CD4-positive, CD25-positive, alpha-beta regulatory T cell (primary cell): ENCODE measurements at regions not wholly inside any gene's neighbourhood (a gene's known extent, or its start where the extent isn't known, plus 50 kb on each side); places are given as distances from the start of the nearest gene placed in this dataset.

Source experiments
- ATAC-seq, 2 donors: fragments of 150-1000 bp; cut with Tn5 transposase; one replicate each; pipeline ENCODE4 v1.10.0; 2021; ENCODE audit warnings: low read depth in 2 of 2, moderate number of reproducible peaks in 2 of 2, moderate library complexity in 1 of 2
- DNase-seq, 3 donors: peaks; one replicate each; pipeline versions ENCODE4 v3.0.0 to v3.0.0-alpha.2; 2012 to 2022; ENCODE audit warnings: mixed read lengths in 1 of 3
- H3K27ac ChIP-seq: one replicate; pipeline ENCODE4 v1.7.0; 2013; ENCODE audit warnings: mild to moderate bottlenecking, low read length; ENCODE audit not compliant: insufficient read depth, poor library complexity, severe bottlenecking
- H3K27me3 ChIP-seq: one replicate; pipeline ENCODE4 v1.7.0; 2013; ENCODE audit warnings: low read length; ENCODE audit not compliant: control insufficient read depth, insufficient read depth
- H3K36me3 ChIP-seq: one replicate; pipeline ENCODE4 v1.7.0; 2013; ENCODE audit warnings: mild to moderate bottlenecking, low read length, moderate library complexity; ENCODE audit not compliant: control insufficient read depth, insufficient read depth
- H3K4me1 ChIP-seq: 2 replicates; pipeline ENCODE4 v1.7.0; 2013; ENCODE audit warnings: mild to moderate bottlenecking, low read length; ENCODE audit not compliant: insufficient read depth, control insufficient read depth, poor library complexity, severe bottlenecking
- H3K4me3 ChIP-seq: one replicate; pipeline ENCODE4 v1.7.0; 2013; ENCODE audit warnings: low read depth, mild to moderate bottlenecking, low read length, moderate library complexity
- H3K9me3 ChIP-seq, 2 experiments: 1 replicate in 1 of 2; 2 replicates in 1 of 2; pipeline ENCODE4 v1.7.0; 2013; ENCODE audit warnings: low read length in 2 of 2, mild to moderate bottlenecking in 1 of 2, moderate library complexity in 1 of 2; ENCODE audit not compliant: control insufficient read depth in 2 of 2
- H3K27ac Mint-ChIP-seq, 3 donors: one replicate each; pipeline ENCODE4 v1.8.0; 2020 to 2022; ENCODE audit warnings: mild to moderate bottlenecking in 3 of 3, mixed read lengths in 3 of 3, moderate library complexity in 2 of 3
- H3K27me3 Mint-ChIP-seq: one replicate; pipeline ENCODE4 v1.8.0; 2022; ENCODE audit warnings: mild to moderate bottlenecking, mixed read lengths
- H3K36me3 Mint-ChIP-seq: one replicate; pipeline ENCODE4 v1.8.0; 2020; ENCODE audit warnings: mixed read lengths
- H3K4me1 Mint-ChIP-seq, 4 donors: one replicate each; pipeline ENCODE4 v1.8.0; 2020 to 2022; ENCODE audit warnings: mixed read lengths in 4 of 4, mild to moderate bottlenecking in 1 of 4
- H3K4me3 Mint-ChIP-seq, 4 donors: one replicate each; pipeline ENCODE4 v1.8.0; 2020 to 2022; ENCODE audit warnings: mild to moderate bottlenecking in 4 of 4, mixed read lengths in 4 of 4, moderate library complexity in 3 of 4
- H3K9me3 Mint-ChIP-seq, 7 donors: one replicate each; pipeline ENCODE4 v1.8.0; 2020 to 2022; ENCODE audit warnings: mixed read lengths in 7 of 7, mild to moderate bottlenecking in 3 of 7, moderate library complexity in 2 of 7

- no peak for DNase-seq
- no peak overlapping the region for H3K27ac Mint-ChIP-seq
- ATAC-seq, result no peak
- Histone ChIP-seq H3K4me1 (no peaks in the 10 kb centered on the region), H3K9me3 (peaks cover 0 to 1% of the 10 kb centered on the region in 2 experiments), H3K27me3 (no peaks in the 10 kb centered on the region), H3K27ac (no peak overlapping the region), H3K4me3 (no peak overlapping the region), H3K36me3 (no peaks in the 10 kb centered on the region)
- H3K9me3 Mint-ChIP-seq, result peaks cover 2 to 19% (median 6%) of the 10 kb centered on the region in 7 donors
- H3K4me1 Mint-ChIP-seq, result no peaks in the 10 kb centered on the region
- H3K27me3 Mint-ChIP-seq, result no peaks in the 10 kb centered on the region
- no peak overlapping the region for H3K4me3 Mint-ChIP-seq
- H3K36me3 Mint-ChIP-seq, result no peaks in the 10 kb centered on the region
Measured at GRCh38 chr20:11453430-11453829, 464.3 kb upstream of the BTBD3 start.

- Mint-ChIP-seq H3K4me3 (no peak overlapping the region), H3K27ac (no peak overlapping the region), H3K36me3 (no peaks in the 10 kb centered on the region), H3K4me1 (no peaks in the 10 kb centered on the region), H3K9me3 (peaks cover 2 to 19% (median 3%) of the 10 kb centered on the region in 7 donors), H3K27me3 (no peaks in the 10 kb centered on the region)
- Histone ChIP-seq H3K9me3 (peaks cover 1 to 3% of the 10 kb centered on the region in 2 experiments), H3K4me1 (no peaks in the 10 kb centered on the region), H3K36me3 (no peaks in the 10 kb centered on the region), H3K27me3 (no peaks in the 10 kb centered on the region), H3K4me3 (no peak overlapping the region), H3K27ac (no peak overlapping the region)
- no peak for ATAC-seq
- DNase-seq, result no peak
Measured at GRCh38 chr20:11454966-11455799, 462.5 kb upstream of the BTBD3 start.

DNA sequence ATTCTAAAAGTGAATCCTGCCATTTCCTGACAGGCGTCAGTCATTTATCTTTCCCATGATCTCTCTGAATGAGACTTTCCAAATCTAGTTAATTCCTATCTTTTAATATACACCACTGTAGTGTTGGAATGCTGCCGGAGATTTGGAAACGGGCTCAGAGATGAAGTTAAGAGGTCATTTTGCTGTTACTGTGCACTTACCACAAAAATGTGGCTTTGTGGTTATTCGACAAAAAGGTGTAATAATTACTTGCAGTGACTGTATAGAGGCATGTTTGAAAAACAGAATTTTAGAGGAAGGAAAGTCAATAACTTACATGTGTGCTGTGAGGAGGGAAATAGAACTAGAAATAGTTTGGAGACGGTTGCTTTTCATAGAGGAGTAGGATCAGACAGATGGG lies 460.2 kb upstream of the BTBD3 start:
- Histone ChIP-seq H3K4me3 (no peak overlapping the region), H3K27ac (no peak overlapping the region), H3K27me3 (no peaks in the 10 kb centered on the region), H3K36me3 (no peaks in the 10 kb centered on the region), H3K4me1 (no peaks in the 10 kb centered on the region), H3K9me3 (peaks cover 1 to 7% of the 10 kb centered on the region in 2 experiments)
- no peaks in the 10 kb centered on the region for H3K36me3 Mint-ChIP-seq
- H3K27ac Mint-ChIP-seq, result no peak overlapping the region
- H3K4me3 Mint-ChIP-seq, result no peak overlapping the region
- no peaks in the 10 kb centered on the region for H3K27me3 Mint-ChIP-seq
- peaks cover 2 to 18% (median 6%) of the 10 kb centered on the region in 7 donors for H3K9me3 Mint-ChIP-seq
- ATAC-seq, result no peak
- H3K4me1 Mint-ChIP-seq, result no peaks in the 10 kb centered on the region
- no peak for DNase-seq

GRCh38 chr20:11459090-11459890 lies 458.4 kb upstream of the BTBD3 start:
- ATAC-seq, result no peak
- Mint-ChIP-seq H3K27me3 (no peaks in the 10 kb centered on the region), H3K4me1 (no peaks in the 10 kb centered on the region), H3K4me3 (no peak overlapping the region), H3K9me3 (peaks cover 0 to 17% (median 5%) of the 10 kb centered on the region in 7 donors), H3K36me3 (no peaks in the 10 kb centered on the region), H3K27ac (no peak overlapping the region)
- no peak for DNase-seq
- H3K9me3 ChIP-seq, result peaks cover 1 to 7% of the 10 kb centered on the region in 2 experiments
- H3K4me1 ChIP-seq, result no peaks in the 10 kb centered on the region
- H3K36me3 ChIP-seq, result no peaks in the 10 kb centered on the region
- H3K27ac ChIP-seq, result no peak overlapping the region
- H3K4me3 ChIP-seq, result no peak overlapping the region
- no peaks in the 10 kb centered on the region for H3K27me3 ChIP-seq

GRCh38 chr20:11467436-11467835 lies 450.3 kb upstream of the BTBD3 start:
- Mint-ChIP-seq H3K27ac (no peak overlapping the region), H3K27me3 (no peaks in the 10 kb centered on the region), H3K4me1 (no peaks in the 10 kb centered on the region), H3K36me3 (no peaks in the 10 kb centered on the region), H3K9me3 (peaks cover 0 to 10% (median 6%) of the 10 kb centered on the region in 7 donors), H3K4me3 (no peak overlapping the region)
- Histone ChIP-seq H3K27me3 (no peaks in the 10 kb centered on the region), H3K9me3 (no peaks in the 10 kb centered on the region), H3K27ac (no peak overlapping the region), H3K4me1 (no peaks in the 10 kb centered on the region), H3K4me3 (no peak overlapping the region), H3K36me3 (no peaks in the 10 kb centered on the region)
- ATAC-seq, result no peak
- no peak for DNase-seq

- no peaks in the 10 kb centered on the region for H3K27me3 ChIP-seq
- no peaks in the 10 kb centered on the region for H3K4me1 Mint-ChIP-seq
- H3K4me1 ChIP-seq, result no peaks in the 10 kb centered on the region
- H3K36me3 Mint-ChIP-seq, result no peaks in the 10 kb centered on the region
- no peak for ATAC-seq
- H3K4me3 ChIP-seq, result no peak overlapping the region
- no peaks in the 10 kb centered on the region for H3K36me3 ChIP-seq
- peaks cover 0 to under 1% of the 10 kb centered on the region in 2 experiments for H3K9me3 ChIP-seq
- H3K9me3 Mint-ChIP-seq, result peaks cover 0 to 12% (median 6%) of the 10 kb centered on the region in 7 donors
- H3K27ac Mint-ChIP-seq, result no peak overlapping the region
- no peaks in the 10 kb centered on the region for H3K27me3 Mint-ChIP-seq
- no peak for DNase-seq
- H3K4me3 Mint-ChIP-seq, result no peak overlapping the region
- H3K27ac ChIP-seq, result no peak overlapping the region
Measured at GRCh38 chr20:11468880-11469279, 448.8 kb upstream of the BTBD3 start.

DNA sequence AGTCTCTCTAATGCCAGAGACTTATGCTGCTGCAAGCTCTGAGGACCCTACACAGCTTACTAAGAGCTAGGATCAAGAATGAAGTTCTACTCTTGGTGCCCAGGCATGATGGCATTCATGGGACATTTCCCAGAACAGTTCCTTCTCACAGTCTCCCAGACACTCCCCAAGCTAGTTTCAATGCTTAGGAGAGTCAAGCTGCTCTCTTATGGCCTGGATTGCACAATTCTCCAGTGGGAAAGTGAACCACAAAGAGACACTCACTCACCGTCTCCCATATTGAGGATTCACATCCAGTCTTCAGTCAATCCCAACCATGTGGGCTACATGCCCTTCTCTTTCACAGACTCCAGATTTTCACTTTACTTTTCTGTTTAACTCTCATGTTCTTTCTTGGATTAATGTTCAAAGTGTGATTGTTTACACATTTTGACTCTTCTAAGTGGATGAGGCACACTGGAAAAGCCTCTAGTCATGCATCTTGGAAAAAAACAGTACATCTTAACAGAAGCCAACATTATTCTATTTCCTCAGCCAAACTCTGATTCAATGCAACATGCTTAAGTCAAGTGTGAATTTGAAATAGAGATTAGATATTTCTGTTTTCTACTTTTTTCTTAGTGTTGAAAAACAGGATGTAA lies 447.8 kb upstream of the BTBD3 start:
- no peak for DNase-seq

More for the DNA sequence above, 447.8 kb upstream of the BTBD3 start:
- peaks cover 0 to 15% (median 5%) of the 10 kb centered on the region in 7 donors for H3K9me3 Mint-ChIP-seq
- Histone ChIP-seq H3K36me3 (no peaks in the 10 kb centered on the region), H3K9me3 (peaks cover 0 to 8% of the 10 kb centered on the region in 2 experiments), H3K4me3 (no peak overlapping the region), H3K27me3 (no peaks in the 10 kb centered on the region), H3K4me1 (no peaks in the 10 kb centered on the region), H3K27ac (no peak overlapping the region)
- H3K4me3 Mint-ChIP-seq, result no peak overlapping the region
- ATAC-seq, result no peak
- no peaks in the 10 kb centered on the region for H3K4me1 Mint-ChIP-seq
- H3K27ac Mint-ChIP-seq, result no peak overlapping the region
- H3K36me3 Mint-ChIP-seq, result no peaks in the 10 kb centered on the region
- H3K27me3 Mint-ChIP-seq, result no peaks in the 10 kb centered on the region
